ENCODE measurements at regions not wholly inside any gene's neighbourhood (a gene's known extent, or its start where the extent isn't known, plus 50 kb on each side); places are given as distances from the start of the nearest gene placed in this dataset.
"Not testable (repeated sequence)": the region's sequence is repeated elsewhere in the genome, so short reads cannot be mapped to it uniquely, and the experiment has no call there.

GRCh38 chr2:36302911-36303310 is 52.7 kb upstream of the CRIM1 start:
- no peak for DNase-seq (ENCODE audit: low read depth)

GRCh38 chr2:36301843-36302242 is 53.7 kb upstream of the CRIM1 start:
- DNase-seq (ENCODE audit: low read depth): no peak

DNA sequence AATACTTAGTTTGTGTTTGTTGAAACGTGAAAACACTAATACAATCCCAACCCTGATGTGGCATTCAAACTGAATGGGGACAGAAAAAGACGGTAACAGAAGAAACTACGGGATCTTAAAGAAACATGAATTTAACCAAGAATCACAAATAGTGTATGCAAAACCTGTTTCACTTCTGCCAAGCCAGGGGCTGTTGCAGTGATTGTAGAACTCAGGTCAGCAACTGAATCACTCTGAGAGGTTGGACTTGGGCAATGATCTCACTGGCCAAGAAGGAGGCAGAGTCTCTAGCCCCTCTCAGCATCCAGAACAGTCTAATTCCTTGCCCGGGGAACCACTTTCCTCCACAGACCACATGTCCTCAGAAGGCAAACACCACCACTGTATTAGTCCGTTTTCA is 54.9 kb upstream of the CRIM1 start:
- no peak for DNase-seq (ENCODE audit: low read depth)

DNA sequence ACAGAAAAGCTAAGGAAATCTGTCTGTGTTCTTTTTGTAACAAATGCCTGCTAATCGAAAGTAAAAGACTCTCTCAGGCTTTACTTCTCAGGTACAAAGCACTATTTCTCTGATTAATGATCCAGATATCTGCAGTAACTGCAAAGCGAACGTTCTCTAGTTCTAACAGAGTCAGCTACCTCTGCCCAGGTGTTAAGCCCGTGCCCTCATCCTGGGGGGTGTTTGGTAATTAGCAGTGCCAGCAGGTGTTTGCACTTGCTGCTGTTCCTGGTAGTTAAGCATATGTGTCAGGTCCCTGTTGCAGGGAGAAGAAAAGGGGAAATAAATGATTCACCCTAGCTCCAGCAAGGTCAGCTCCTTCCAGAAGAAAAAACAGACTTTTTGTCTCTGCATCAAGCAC is 58.8 kb upstream of the CRIM1 start:
- DNase-seq (ENCODE audit: low read depth): peak; percentile 11

- DNase-seq (ENCODE audit: low read depth): no peak
Measured at GRCh38 chr2:36294316-36294721, 61.3 kb upstream of the CRIM1 start.

- no peak for DNase-seq (ENCODE audit: low read depth)
Measured at GRCh38 chr2:36290306-36290856, 65.2 kb upstream of the CRIM1 start.

GRCh38 chr2:36289731-36290130 is 65.8 kb upstream of the CRIM1 start:
- peak; percentile 65 for DNase-seq (ENCODE audit: low read depth)

DNA sequence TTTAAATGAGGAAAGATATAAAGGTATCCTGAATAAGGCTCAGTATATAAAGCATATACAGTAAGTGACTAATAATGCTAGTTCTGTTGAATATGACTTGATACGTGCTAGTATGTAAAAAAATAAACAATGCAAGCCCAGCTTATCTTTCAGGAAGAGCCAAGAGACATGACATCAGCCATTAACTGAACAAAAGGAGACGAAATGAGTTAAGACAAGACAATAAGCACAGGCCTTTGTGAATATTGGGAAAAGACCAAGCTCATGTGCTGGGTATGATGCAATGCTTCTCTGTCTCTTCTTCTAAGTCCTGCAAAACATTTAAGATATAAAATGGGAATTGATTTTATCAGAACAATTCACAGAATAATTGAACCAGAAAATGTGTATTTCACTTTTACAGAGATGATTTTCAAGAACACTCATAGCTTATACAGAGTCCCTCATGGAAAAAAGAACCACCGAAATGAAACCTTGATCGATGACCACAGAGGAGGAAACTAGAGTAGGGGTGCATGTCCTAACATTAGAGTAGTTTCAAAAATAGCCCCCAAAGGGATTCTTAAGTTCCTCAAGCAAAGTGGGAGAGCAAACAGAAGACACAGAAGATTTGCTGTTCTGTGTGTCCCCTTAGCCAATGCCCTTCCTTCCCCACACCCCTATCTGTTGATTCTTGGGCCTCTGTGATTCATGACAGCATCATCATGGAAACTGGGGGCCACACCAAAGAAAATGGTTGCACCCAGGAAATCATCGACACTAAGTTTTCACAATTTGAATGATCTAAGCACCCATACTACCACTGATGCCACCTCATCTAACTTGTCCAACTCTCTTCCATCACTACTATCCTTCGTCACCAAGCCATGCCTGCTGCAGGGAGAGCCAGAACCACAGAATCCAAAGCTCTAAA is 68.0 kb upstream of the CRIM1 start:
- DNase-seq (ENCODE audit: low read depth): no peak

GRCh38 chr2:36279506-36279905 is 76.1 kb upstream of the CRIM1 start:
- not testable (repeated sequence) for DNase-seq (ENCODE audit: low read depth)

DNA sequence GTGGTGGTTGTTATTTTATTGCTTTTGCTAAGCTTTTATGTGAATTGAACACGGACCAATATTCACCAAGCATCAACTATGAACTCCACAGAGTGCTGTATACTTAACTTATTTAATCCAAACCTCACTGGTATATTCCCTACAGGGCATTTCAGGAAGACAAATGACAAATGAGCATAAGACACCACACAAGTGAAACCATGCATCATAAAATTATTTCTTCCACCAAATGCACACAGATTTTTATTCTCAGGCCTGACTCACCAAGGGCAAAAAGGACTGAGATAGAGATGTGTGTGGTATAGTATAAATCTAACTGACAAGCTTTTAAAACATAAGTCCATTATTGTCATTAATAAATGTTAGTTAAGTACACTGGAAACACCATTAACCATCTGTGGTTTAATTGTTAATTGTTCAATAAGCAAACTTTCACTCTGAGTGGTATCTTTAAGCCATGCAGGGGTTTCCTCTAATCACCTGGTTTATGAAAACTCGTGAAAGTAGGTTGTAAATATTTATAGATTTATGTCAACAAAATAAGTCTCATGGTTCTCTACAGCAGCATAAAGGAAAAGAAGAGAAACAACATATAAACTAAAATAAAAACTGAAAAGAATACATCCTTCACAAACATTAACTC is 77.6 kb upstream of the CRIM1 start:
- no peak for DNase-seq (ENCODE audit: low read depth)

DNA sequence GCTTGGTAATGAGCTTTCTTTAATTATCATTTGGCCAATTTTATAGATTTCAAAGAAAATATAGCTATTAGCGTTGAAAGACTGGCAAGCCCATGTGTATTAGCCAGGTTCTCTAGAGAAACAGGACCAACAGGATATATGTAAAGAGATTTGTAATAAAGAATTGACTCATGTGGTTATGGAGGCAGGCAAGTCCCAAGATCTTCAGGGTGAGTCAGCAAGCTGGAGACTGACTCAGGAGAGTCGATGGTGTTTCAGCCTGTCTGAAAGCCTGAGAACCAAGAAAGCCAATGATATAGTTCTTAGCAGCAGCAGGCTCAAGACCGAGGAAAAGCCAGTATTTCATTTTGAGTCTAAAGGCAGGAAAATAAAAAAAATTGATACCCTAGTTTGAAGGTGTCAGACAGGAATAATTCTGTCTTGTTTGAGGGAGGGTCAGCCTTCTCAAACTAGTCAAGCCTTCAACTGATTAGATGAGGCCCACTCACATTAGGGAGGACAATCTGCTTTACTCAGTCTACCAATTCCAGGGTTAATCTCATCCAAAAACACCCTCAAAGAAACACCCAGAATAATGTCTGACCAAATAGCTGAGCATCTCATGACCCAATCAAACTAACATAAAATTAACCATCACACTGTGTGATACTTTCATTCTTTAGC is 78.3 kb upstream of the CRIM1 start:
- peak; percentile 77 for DNase-seq (ENCODE audit: low read depth)

- DNase-seq (ENCODE audit: low read depth): no peak
Measured at GRCh38 chr2:36271266-36271665, 84.3 kb upstream of the CRIM1 start.

GRCh38 chr2:36270758-36271157 is 84.8 kb upstream of the CRIM1 start:
- DNase-seq (ENCODE audit: low read depth): no peak

- no peak for DNase-seq (ENCODE audit: low read depth)
Measured at GRCh38 chr2:36267194-36267593, 88.4 kb upstream of the CRIM1 start.

GRCh38 chr2:36266536-36267121 is 88.9 kb upstream of the CRIM1 start:
- DNase-seq (ENCODE audit: low read depth): no peak

GRCh38 chr2:36262581-36262980 is 93.0 kb upstream of the CRIM1 start:
- no peak for DNase-seq (ENCODE audit: low read depth)

- DNase-seq (ENCODE audit: low read depth): no peak
Measured at GRCh38 chr2:36255863-36256262, 99.7 kb upstream of the CRIM1 start.

- DNase-seq (ENCODE audit: low read depth): no peak
Measured at GRCh38 chr2:36253086-36253485, 102.5 kb upstream of the CRIM1 start.

DNA sequence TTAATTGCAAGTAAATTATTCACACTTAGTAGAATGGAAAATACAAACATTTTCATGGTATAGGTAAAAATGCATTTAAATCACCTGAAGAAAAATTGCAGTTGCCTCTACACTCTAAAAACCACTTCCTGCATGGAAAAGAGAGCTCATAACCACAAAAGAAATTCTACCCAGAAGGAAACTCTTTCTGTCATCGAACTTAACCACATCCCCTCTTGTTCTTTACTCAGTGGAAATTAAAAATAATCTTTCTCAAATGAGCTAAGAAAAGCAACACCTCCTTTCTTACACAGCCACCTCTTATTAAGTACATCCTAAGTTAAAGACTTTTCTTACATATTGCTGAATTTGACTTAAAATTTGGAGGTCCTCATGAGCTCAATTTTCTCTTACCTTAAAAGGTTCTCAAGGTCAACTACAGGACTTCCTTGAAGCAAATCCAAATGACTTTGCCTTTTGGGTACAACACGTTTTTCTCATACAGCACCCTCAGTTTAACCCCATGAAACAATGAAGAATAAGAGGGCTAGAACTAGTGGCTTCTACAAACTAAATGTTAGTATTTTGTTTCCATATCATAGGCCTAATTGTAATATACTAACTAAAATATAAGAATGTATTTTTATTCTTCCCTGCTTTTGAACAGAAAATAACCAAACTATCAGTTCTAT is 109.1 kb upstream of the CRIM1 start:
- DNase-seq (ENCODE audit: low read depth): peak; percentile 18

DNA sequence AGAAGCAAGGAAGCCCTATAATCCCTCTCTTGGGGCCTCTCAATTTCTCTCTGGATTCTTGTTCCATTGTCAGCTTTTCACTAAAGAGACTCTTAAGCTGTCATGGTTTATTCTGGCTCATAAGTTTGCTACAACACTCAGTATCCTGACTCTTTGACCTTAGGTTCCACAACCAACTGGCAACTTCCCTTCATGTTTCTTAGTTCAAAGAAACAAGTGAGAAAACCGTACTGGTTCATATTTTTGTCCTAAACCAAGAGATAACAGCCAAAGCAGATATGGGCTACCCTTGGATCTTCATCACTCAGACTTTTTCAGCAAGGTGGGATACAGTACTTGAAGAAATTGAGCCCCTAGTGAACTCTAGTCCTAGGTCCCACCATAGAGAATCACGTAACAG is 109.9 kb upstream of the CRIM1 start:
- DNase-seq (ENCODE audit: low read depth): no peak

DNA sequence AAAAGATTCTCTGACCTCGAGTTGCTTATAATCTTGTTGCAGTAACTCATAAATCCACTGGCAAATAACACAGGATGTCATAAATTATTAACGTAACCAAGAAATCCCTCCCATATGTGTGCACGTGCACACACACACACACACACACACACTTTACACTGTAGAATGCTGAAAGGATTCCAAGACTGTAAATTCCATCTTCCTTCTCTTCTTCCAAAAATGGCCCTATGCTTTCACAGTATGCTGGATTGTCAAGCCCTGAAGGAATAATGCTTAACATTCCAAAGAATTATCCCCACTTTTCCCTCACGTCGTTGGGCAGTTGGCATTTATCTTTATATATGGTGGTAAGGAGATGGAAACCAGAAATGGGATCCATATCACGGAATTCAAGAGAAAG is 117.5 kb upstream of the CRIM1 start:
- DNase-seq (ENCODE audit: low read depth): no peak

- no peak for DNase-seq (ENCODE audit: low read depth)
Measured at GRCh38 chr2:36235882-36236281, 119.7 kb upstream of the CRIM1 start.
